A549 (cell line): ENCODE measurements at regions not wholly inside any gene's neighbourhood (a gene's known extent, or its start where the extent isn't known, plus 50 kb on each side); places are given as distances from the start of the nearest gene placed in this dataset.

Source experiments
- CTCF ChIP-seq: fragments of >200 bp; sonication (Bioruptor Twin); formaldehyde crosslinking; IDR thresholded peaks from 3 replicates; pipeline ENCODE4 v1.5.1; 2016
- HDAC2 ChIP-seq: fragments of 200-600 bp; sonication (generic); IDR thresholded peaks from 2 replicates; pipeline ENCODE4 v1.6.1; 2016
- NPAS2 ChIP-seq: fragments of 250-450 bp; sonication (Bioruptor Pico); IDR thresholded peaks from 2 replicates; pipeline ENCODE4 v1.8.0; 2022; ENCODE audit warnings: mild to moderate bottlenecking, moderate library complexity, borderline replicate concordance
- POLR2A ChIP-seq: IDR thresholded peaks from 2 replicates; pipeline ENCODE4 v1.6.1; 2012; ENCODE audit warnings: mild to moderate bottlenecking, low read length
- REST ChIP-seq: fragments of 200-600 bp; sonication (generic); IDR thresholded peaks from 2 replicates; pipeline ENCODE4 v1.6.1; 2016; ENCODE audit warnings: antibody characterized with exemption, mild to moderate bottlenecking, moderate library complexity
- RFX5 ChIP-seq: fragments of 450-650 bp; IDR thresholded peaks from 2 replicates; pipeline ENCODE4 v1.7.1; 2014; ENCODE audit warnings: antibody characterized with exemption, mild to moderate bottlenecking, moderate library complexity
- TF ChIP-seq, protein P1 (sequence below): IDR thresholded peaks from 2 replicates; pipeline ENCODE4 v1.6.1; 2012; ENCODE audit warnings: low read depth, borderline replicate concordance

- no peak for TF ChIP-seq POLR2A
- no peak for TF ChIP-seq RFX5
- no peak for TF ChIP-seq CTCF
- no peak for TF ChIP-seq REST
- no peak for TF ChIP-seq HDAC2
- TF ChIP-seq, protein P1, sequence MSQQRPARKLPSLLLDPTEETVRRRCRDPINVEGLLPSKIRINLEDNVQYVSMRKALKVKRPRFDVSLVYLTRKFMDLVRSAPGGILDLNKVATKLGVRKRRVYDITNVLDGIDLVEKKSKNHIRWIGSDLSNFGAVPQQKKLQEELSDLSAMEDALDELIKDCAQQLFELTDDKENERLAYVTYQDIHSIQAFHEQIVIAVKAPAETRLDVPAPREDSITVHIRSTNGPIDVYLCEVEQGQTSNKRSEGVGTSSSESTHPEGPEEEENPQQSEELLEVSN, result no peak
- no peak for TF ChIP-seq NPAS2
Measured at GRCh38 chr4:104416725-104417356, 77.9 kb downstream of the CXXC4 start.
